A549 (cell line): ENCODE measurements at regions not wholly inside any gene's neighbourhood (a gene's known extent, or its start where the extent isn't known, plus 50 kb on each side); places are given as distances from the start of the nearest gene placed in this dataset.

Source experiments
- ATAC-seq, 2 experiments: fragments of 200-7000 bp in 1 of 2; fragments of >200 bp in 1 of 2; cut with Nextera tagmentation in 1 of 2; cut with Tn5 transposase in 1 of 2; 3 replicates each; pipeline versions ENCODE4 v1.8.0 to v1.9.1; 2018 to 2020; ENCODE audit warnings: mild to moderate bottlenecking in 1 of 2, moderate library complexity in 1 of 2
- CTCF ChIA-PET: fragments of 300-600 bp; sonication (Branson Sonifier 250); formaldehyde crosslinking; extraction: SDS; loops from one replicate; lab custom pipeline; 2021; ENCODE audit warnings: antibody characterized with exemption, inconsistent platforms; lab: Yijun Ruan, JAX
- POLR2A ChIA-PET: fragments of 350-600 bp; formaldehyde crosslinking; extraction: SDS; loops from one replicate; lab custom pipeline; 2021; ENCODE audit warnings: antibody characterized with exemption, inconsistent platforms; lab: Yijun Ruan, JAX
- DNase-seq, 2 experiments: peaks; one replicate each; pipeline versions ENCODE4 v3.0.0 to v3.0.0-alpha.2; 2011 to 2016; ENCODE audit warnings: low read depth in 1 of 2, low spot score in 1 of 2
- FAIRE-seq: peaks from 2 replicates; lab custom pipeline; 2011; peaks lifted over from hg19 to GRCh38; lab: Jason Lieb, UNC
- H3K27ac ChIP-seq, 2 experiments: fragments of >200 bp; sonication (Bioruptor Twin); formaldehyde crosslinking; 3 replicates each; pipeline ENCODE4 v1.5.1; 2016 to 2017
- H3K4me1 ChIP-seq: fragments of >200 bp; sonication (Bioruptor Twin); formaldehyde crosslinking; 3 replicates; pipeline ENCODE4 v1.6.1; 2016
- H3K4me2 ChIP-seq: fragments of >200 bp; sonication (Bioruptor Twin); formaldehyde crosslinking; 3 replicates; pipeline ENCODE4 v1.6.1; 2016
- H3K4me3 ChIP-seq: fragments of >200 bp; sonication (Bioruptor Twin); formaldehyde crosslinking; 3 replicates; pipeline ENCODE4 v1.5.1; 2016
- H3K9me3 ChIP-seq: fragments of >200 bp; sonication (Bioruptor Twin); formaldehyde crosslinking; 3 replicates; pipeline ENCODE4 v1.6.1; 2016
- EHMT2 ChIP-seq: fragments of 200-600 bp; sonication (generic); IDR thresholded peaks from 2 replicates; pipeline ENCODE4 v1.6.1; 2016; ENCODE audit warnings: antibody characterized with exemption, low read depth, mild to moderate bottlenecking, moderate library complexity
- FOSB ChIP-seq: fragments of 250-450 bp; sonication (Bioruptor Pico); IDR thresholded peaks from 2 replicates; pipeline ENCODE4 v1.5.0; 2020; ENCODE audit warnings: mild to moderate bottlenecking, moderate library complexity
- FOSL2 ChIP-seq, 2 experiments: fragments of 450-650 bp in 1 of 2; fragments of >200 bp in 1 of 2; sonication (Bioruptor Twin) in 1 of 2; formaldehyde crosslinking; IDR thresholded peaks; 2 replicates each; pipeline versions ENCODE4 v1.5.0 to v1.6.1; 2016 to 2020; ENCODE audit warnings: mild to moderate bottlenecking in 1 of 2, moderate library complexity in 1 of 2
- GATA3 ChIP-seq: IDR thresholded peaks from 2 replicates; pipeline ENCODE4 v1.6.1; 2012; ENCODE audit warnings: borderline replicate concordance
- HOXA7 ChIP-seq: fragments of 250-450 bp; sonication (Bioruptor Pico); IDR thresholded peaks from 2 replicates; pipeline ENCODE4 v1.5.0; 2020; ENCODE audit warnings: mild to moderate bottlenecking, moderate library complexity
- JUN ChIP-seq, 2 experiments: fragments of >200 bp; sonication (Bioruptor Twin); formaldehyde crosslinking; IDR thresholded peaks; 2 replicates in 1 of 2; 3 replicates in 1 of 2; pipeline ENCODE4 v1.6.1; 2016 to 2017
- JUNB ChIP-seq: fragments of >200 bp; sonication (Bioruptor Twin); formaldehyde crosslinking; IDR thresholded peaks from 2 replicates; pipeline ENCODE4 v1.6.1; 2016
- MAZ ChIP-seq: fragments of 150-350 bp; IDR thresholded peaks from 2 replicates; pipeline ENCODE4 v1.6.1; 2014; ENCODE audit warnings: antibody characterized with exemption, low read depth, low read length, borderline replicate concordance
- MYC ChIP-seq: IDR thresholded peaks from 2 replicates; pipeline ENCODE4 v1.6.1; 2012; ENCODE audit warnings: mild to moderate bottlenecking, inconsistent platforms, low read length, improper control_type of control experiment, borderline replicate concordance
- NFE2L2 ChIP-seq: fragments of 150-350 bp; conservative IDR thresholded peaks from 2 replicates; pipeline ENCODE4 v1.6.1; 2014; ENCODE audit warnings: low read length
- NR3C1 ChIP-seq: fragments of >200 bp; sonication (Bioruptor Twin); formaldehyde crosslinking; IDR thresholded peaks from 3 replicates; pipeline ENCODE4 v1.6.1; 2017
- POLR2A ChIP-seq: IDR thresholded peaks from 2 replicates; pipeline ENCODE4 v1.6.1; 2012; ENCODE audit warnings: mild to moderate bottlenecking, low read length
- POLR2AphosphoS2 ChIP-seq: conservative IDR thresholded peaks from 2 replicates; pipeline ENCODE4 v1.6.1; 2012; ENCODE audit warnings: low read length, improper control_type of control experiment, inconsistent platforms
- RARB ChIP-seq: fragments of 250-450 bp; sonication (Bioruptor Pico); IDR thresholded peaks from 2 replicates; pipeline ENCODE4 v1.8.0; 2021; ENCODE audit warnings: mild to moderate bottlenecking, moderate library complexity
- SMC3 ChIP-seq: fragments of >200 bp; sonication (Bioruptor Twin); formaldehyde crosslinking; IDR thresholded peaks from 3 replicates; pipeline ENCODE4 v1.6.1; 2018; ENCODE audit warnings: inconsistent platforms
- SREBF2 ChIP-seq: fragments of 450-650 bp; IDR thresholded peaks from 2 replicates; pipeline ENCODE4 v1.6.1; 2014; ENCODE audit warnings: mild to moderate bottlenecking, moderate library complexity
- ZC3H11A ChIP-seq: fragments of 450-650 bp; IDR thresholded peaks from 2 replicates; pipeline ENCODE4 v1.6.1; 2014; ENCODE audit warnings: antibody characterized with exemption, mild to moderate bottlenecking
- ZSCAN20 ChIP-seq: fragments of 250-450 bp; sonication (Bioruptor Pico); IDR thresholded peaks from 2 replicates; pipeline ENCODE4 v1.8.0; 2022; ENCODE audit warnings: mild to moderate bottlenecking, moderate library complexity
- WGBS: methylation state at CpG from one replicate; pipeline ENCODE4 v1.1.6; 2017; ENCODE audit errors: missing lambda C conversion rate; 5-methylcytosine and 5-hydroxymethylcytosine counted together
- TF ChIP-seq, protein P1 (sequence below): fragments of 200-600 bp; sonication (generic); IDR thresholded peaks from 2 replicates; pipeline ENCODE4 v1.6.1; 2016; ENCODE audit warnings: antibody characterized with exemption, mild to moderate bottlenecking, moderate library complexity
- TF ChIP-seq, protein P2 (sequence below): IDR thresholded peaks from 2 replicates; pipeline ENCODE4 v1.6.1; 2012
- TF ChIP-seq, protein P3 (sequence below): fragments of 250-450 bp; sonication (Bioruptor Pico); IDR thresholded peaks from 2 replicates; pipeline ENCODE4 v1.5.0; 2020; ENCODE audit warnings: low read depth, mild to moderate bottlenecking, moderate library complexity
- TF ChIP-seq, protein P4 (sequence below): IDR thresholded peaks from 2 replicates; pipeline ENCODE4 v1.6.1; 2012

DNA sequence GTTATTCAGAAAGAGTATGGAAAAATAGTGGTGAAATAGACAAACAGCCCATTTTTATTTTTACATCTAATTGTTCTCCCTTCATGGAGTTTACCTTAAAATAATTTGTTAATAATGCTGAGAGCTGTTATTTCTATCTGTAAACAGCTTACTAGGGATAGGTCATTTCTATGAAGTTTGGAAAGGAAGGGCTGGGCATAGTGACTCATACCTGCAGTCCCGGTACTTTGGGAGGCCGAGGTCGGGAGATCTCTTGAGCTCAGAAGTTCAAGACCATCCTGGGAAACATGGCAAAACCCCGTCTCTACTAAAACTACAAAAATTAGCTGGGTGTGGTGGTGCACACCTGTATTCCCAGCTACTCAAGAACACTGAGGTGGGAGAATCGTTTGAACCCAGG is 624.3 kb upstream of the LMCD1 start:
- TF ChIP-seq HOXA7: no peak
- no peak for TF ChIP-seq EHMT2
- TF ChIP-seq POLR2A: no peak
- TF ChIP-seq NFE2L2: no peak
- TF ChIP-seq SMC3: no peak
- TF ChIP-seq, protein P1, sequence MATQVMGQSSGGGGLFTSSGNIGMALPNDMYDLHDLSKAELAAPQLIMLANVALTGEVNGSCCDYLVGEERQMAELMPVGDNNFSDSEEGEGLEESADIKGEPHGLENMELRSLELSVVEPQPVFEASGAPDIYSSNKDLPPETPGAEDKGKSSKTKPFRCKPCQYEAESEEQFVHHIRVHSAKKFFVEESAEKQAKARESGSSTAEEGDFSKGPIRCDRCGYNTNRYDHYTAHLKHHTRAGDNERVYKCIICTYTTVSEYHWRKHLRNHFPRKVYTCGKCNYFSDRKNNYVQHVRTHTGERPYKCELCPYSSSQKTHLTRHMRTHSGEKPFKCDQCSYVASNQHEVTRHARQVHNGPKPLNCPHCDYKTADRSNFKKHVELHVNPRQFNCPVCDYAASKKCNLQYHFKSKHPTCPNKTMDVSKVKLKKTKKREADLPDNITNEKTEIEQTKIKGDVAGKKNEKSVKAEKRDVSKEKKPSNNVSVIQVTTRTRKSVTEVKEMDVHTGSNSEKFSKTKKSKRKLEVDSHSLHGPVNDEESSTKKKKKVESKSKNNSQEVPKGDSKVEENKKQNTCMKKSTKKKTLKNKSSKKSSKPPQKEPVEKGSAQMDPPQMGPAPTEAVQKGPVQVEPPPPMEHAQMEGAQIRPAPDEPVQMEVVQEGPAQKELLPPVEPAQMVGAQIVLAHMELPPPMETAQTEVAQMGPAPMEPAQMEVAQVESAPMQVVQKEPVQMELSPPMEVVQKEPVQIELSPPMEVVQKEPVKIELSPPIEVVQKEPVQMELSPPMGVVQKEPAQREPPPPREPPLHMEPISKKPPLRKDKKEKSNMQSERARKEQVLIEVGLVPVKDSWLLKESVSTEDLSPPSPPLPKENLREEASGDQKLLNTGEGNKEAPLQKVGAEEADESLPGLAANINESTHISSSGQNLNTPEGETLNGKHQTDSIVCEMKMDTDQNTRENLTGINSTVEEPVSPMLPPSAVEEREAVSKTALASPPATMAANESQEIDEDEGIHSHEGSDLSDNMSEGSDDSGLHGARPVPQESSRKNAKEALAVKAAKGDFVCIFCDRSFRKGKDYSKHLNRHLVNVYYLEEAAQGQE: no peak
- TF ChIP-seq MAZ: no peak
- TF ChIP-seq, protein P2, sequence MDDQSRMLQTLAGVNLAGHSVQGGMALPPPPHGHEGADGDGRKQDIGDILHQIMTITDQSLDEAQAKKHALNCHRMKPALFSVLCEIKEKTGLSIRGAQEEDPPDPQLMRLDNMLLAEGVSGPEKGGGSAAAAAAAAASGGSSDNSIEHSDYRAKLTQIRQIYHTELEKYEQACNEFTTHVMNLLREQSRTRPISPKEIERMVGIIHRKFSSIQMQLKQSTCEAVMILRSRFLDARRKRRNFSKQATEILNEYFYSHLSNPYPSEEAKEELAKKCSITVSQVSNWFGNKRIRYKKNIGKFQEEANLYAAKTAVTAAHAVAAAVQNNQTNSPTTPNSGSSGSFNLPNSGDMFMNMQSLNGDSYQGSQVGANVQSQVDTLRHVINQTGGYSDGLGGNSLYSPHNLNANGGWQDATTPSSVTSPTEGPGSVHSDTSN: no peak
- TF ChIP-seq SREBF2: no peak
- TF ChIP-seq FOSL2 (IDR thresholded peaks at IDR 0.05): no peak
- TF ChIP-seq FOSL2 (CRISPR knock-in tag; IDR thresholded peaks at IDR 0.05): no peak
- TF ChIP-seq, all 56 proteins: peak for 0
- ATAC-seq (no peak), DNase-seq (no peak), FAIRE-seq (no peak)
- Histone ChIP-seq H3K4me3 (no peak overlapping the region), H3K27ac (no peak overlapping the region), H3K9me3 (no peaks in the 10 kb centered on the region), H3K4me2 (no peak overlapping the region), H3K4me1 (no peaks in the 10 kb centered on the region)
- CTCF ChIA-PET: no interaction called here
- WGBS: 2% methylated on average over 5 of the region's 5 CpGs
- POLR2A ChIA-PET: no interaction called here

DNA sequence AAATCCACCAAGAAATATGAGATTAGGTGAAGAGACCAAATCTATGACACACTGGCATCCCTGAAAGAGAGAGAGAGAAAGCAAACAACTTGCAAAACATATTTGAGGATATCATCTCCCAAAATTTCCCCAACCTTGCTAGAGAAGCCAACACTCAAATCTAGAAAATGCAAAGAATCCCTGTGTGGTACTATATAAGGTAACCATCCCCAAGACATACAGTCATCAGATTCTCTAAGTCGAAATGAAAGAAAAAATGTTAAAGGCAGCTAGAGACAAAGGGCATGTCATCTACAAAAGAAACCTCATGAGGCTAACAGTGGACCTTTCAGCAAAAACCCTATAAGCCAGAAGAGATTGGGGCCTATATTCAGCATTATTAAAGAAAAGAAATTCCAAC is 622.1 kb upstream of the LMCD1 start:
- no peak for FAIRE-seq
- CTCF ChIA-PET: no interaction called here
- WGBS: 3% methylated on average over 1 of the region's 1 CpG

DNA sequence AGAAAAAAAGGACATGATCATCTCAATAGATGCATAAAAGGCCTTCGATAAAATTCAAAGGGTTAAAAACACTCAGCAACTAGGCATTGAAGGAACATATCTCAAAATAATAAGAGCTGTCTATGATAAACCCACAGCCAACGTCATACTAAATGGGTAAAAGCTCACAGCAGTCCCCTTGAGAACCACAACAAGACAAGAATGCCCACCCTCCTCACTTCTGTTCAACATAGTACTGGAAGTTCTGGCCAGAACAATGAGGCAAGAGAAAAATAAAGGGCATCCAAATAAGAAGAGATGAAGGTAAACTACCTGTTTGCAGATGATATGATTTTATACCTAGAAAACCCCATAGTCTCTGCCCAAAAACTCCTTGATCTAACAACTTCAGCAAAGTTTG is 619.7 kb upstream of the LMCD1 start:
- TF ChIP-seq ZSCAN20 (CRISPR knock-in tag): no peak
- TF ChIP-seq EHMT2: no peak
- TF ChIP-seq JUN (IDR thresholded peaks at IDR 0.05): no peak
- no peak for TF ChIP-seq GATA3
- no peak for TF ChIP-seq FOSB
- TF ChIP-seq, protein P3, sequence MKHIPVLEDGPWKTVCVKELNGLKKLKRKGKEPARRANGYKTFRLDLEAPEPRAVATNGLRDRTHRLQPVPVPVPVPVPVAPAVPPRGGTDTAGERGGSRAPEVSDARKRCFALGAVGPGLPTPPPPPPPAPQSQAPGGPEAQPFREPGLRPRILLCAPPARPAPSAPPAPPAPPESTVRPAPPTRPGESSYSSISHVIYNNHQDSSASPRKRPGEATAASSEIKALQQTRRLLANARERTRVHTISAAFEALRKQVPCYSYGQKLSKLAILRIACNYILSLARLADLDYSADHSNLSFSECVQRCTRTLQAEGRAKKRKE (CRISPR knock-in tag): no peak
- no peak for TF ChIP-seq ZC3H11A
- no peak for TF ChIP-seq POLR2AphosphoS2
- no peak for TF ChIP-seq RARB
- no peak for TF ChIP-seq NR3C1
- Histone ChIP-seq H3K27ac (no peak overlapping the region), H3K4me1 (no peaks in the 10 kb centered on the region), H3K9me3 (no peaks in the 10 kb centered on the region), H3K4me2 (no peak overlapping the region), H3K4me3 (no peak overlapping the region)
- ChIA-PET POLR2A (no interaction called here), CTCF (no interaction called here)
- FAIRE-seq (no peak), DNase-seq (no peak), ATAC-seq (no peak)
- WGBS: 3% methylated on average over 2 of the region's 2 CpGs

More for the DNA sequence above, 622.1 kb upstream of the LMCD1 start:
- POLR2A ChIA-PET: no interaction called here
- H3K4me1 ChIP-seq: no peaks in the 10 kb centered on the region
- no peak overlapping the region for H3K27ac ChIP-seq
- H3K4me3 ChIP-seq: no peak overlapping the region
- no peak for TF ChIP-seq MYC
- TF ChIP-seq RARB: no peak
- TF ChIP-seq NR3C1: no peak
- no peak for TF ChIP-seq JUNB
- TF ChIP-seq, protein P4, sequence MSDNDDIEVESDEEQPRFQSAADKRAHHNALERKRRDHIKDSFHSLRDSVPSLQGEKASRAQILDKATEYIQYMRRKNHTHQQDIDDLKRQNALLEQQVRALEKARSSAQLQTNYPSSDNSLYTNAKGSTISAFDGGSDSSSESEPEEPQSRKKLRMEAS: no peak
- TF ChIP-seq, protein P2: no peak
- H3K9me3 ChIP-seq: no peaks in the 10 kb centered on the region
- H3K4me2 ChIP-seq: no peak overlapping the region
- ATAC-seq (no peak), DNase-seq (no peak)
